A549 (cell line): ENCODE measurements at regions not wholly inside any gene's neighbourhood (a gene's known extent, or its start where the extent isn't known, plus 50 kb on each side); places are given as distances from the start of the nearest gene placed in this dataset.

Experiments
- EP300 ChIP-seq, 2 experiments: fragments of >200 bp; sonication (Bioruptor Twin); formaldehyde crosslinking; IDR thresholded peaks; 2 replicates in 1 of 2; 3 replicates in 1 of 2; pipeline ENCODE4 v1.6.1; 2016 to 2017
- JUN ChIP-seq, 2 experiments: fragments of >200 bp; sonication (Bioruptor Twin); formaldehyde crosslinking; IDR thresholded peaks; 2 replicates in 1 of 2; 3 replicates in 1 of 2; pipeline ENCODE4 v1.6.1; 2016 to 2017
- MAFK ChIP-seq: fragments of 450-650 bp; IDR thresholded peaks from 2 replicates; pipeline ENCODE4 v1.6.1; 2014; ENCODE audit not compliant: partially characterized antibody
- NPAS2 ChIP-seq: fragments of 250-450 bp; sonication (Bioruptor Pico); IDR thresholded peaks from 2 replicates; pipeline ENCODE4 v1.8.0; 2022; ENCODE audit warnings: mild to moderate bottlenecking, moderate library complexity, borderline replicate concordance
- POLR2A ChIP-seq: IDR thresholded peaks from 2 replicates; pipeline ENCODE4 v1.6.1; 2012; ENCODE audit warnings: mild to moderate bottlenecking, low read length
- RAD21 ChIP-seq, 2 experiments: fragments of >200 bp in 1 of 2; sonication (Bioruptor Twin) in 1 of 2; formaldehyde crosslinking in 1 of 2; IDR thresholded peaks in 1 of 2; conservative IDR thresholded peaks in 1 of 2; 2 replicates in 1 of 2; 3 replicates in 1 of 2; pipeline ENCODE4 v1.6.1; 2012 to 2018; ENCODE audit warnings: inconsistent platforms in 1 of 2
- RFX5 ChIP-seq: fragments of 450-650 bp; IDR thresholded peaks from 2 replicates; pipeline ENCODE4 v1.7.1; 2014; ENCODE audit warnings: antibody characterized with exemption, mild to moderate bottlenecking, moderate library complexity
- RNF2 ChIP-seq: fragments of 200-600 bp; sonication (generic); IDR thresholded peaks from 2 replicates; pipeline ENCODE4 v1.6.1; 2016; ENCODE audit warnings: low read depth, mild to moderate bottlenecking, antibody characterized with exemption, moderate library complexity, borderline replicate concordance
- TF ChIP-seq, protein P1 (sequence below): fragments of >200 bp; sonication (Bioruptor Twin); formaldehyde crosslinking; IDR thresholded peaks from 3 replicates; pipeline ENCODE4 v1.5.1; 2016
- TF ChIP-seq, protein P2 (sequence below): fragments of 150-350 bp; IDR thresholded peaks from 2 replicates; pipeline ENCODE4 v1.6.1; 2014; ENCODE audit warnings: low read depth, mild to moderate bottlenecking, low read length
- TF ChIP-seq, protein P3 (sequence below): IDR thresholded peaks from 2 replicates; pipeline ENCODE4 v1.6.1; 2012

DNA sequence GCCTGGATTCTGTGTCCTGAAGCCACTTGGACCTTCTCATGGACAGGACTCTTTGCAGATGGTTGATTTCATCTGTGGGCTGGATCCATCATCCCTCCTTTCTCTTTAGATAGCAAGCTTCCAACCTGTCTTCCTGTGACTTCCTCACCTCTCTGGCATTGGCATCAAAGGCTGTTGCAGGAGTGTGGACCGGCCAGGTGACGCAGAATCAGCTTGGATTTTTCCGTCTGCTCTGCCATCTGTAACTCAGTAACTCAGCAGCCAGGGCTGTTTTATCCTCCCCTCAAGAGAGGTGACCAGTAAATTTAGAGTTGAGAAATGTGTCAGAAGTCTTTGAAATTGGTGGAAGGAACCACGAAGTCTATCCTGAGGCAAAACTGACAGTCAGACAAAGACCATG is 701.7 kb upstream of the TMEM132C start:
- TF ChIP-seq, protein P1, sequence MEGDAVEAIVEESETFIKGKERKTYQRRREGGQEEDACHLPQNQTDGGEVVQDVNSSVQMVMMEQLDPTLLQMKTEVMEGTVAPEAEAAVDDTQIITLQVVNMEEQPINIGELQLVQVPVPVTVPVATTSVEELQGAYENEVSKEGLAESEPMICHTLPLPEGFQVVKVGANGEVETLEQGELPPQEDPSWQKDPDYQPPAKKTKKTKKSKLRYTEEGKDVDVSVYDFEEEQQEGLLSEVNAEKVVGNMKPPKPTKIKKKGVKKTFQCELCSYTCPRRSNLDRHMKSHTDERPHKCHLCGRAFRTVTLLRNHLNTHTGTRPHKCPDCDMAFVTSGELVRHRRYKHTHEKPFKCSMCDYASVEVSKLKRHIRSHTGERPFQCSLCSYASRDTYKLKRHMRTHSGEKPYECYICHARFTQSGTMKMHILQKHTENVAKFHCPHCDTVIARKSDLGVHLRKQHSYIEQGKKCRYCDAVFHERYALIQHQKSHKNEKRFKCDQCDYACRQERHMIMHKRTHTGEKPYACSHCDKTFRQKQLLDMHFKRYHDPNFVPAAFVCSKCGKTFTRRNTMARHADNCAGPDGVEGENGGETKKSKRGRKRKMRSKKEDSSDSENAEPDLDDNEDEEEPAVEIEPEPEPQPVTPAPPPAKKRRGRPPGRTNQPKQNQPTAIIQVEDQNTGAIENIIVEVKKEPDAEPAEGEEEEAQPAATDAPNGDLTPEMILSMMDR: no peak
- TF ChIP-seq POLR2A (no peak), RFX5 (no peak), RNF2 (no peak), MAFK (no peak), EP300 (IDR thresholded peaks at IDR 0.05) (no peak), RAD21 (conservative IDR thresholded peaks at IDR 0.05 in 1 of 2, IDR thresholded peaks at IDR 0.05 in 1 of 2) (no peak), NPAS2 (CRISPR knock-in tag) (no peak), JUN (IDR thresholded peaks at IDR 0.05) (no peak)
- TF ChIP-seq, protein P2, sequence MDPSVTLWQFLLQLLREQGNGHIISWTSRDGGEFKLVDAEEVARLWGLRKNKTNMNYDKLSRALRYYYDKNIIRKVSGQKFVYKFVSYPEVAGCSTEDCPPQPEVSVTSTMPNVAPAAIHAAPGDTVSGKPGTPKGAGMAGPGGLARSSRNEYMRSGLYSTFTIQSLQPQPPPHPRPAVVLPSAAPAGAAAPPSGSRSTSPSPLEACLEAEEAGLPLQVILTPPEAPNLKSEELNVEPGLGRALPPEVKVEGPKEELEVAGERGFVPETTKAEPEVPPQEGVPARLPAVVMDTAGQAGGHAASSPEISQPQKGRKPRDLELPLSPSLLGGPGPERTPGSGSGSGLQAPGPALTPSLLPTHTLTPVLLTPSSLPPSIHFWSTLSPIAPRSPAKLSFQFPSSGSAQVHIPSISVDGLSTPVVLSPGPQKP: no peak
- TF ChIP-seq, protein P3, sequence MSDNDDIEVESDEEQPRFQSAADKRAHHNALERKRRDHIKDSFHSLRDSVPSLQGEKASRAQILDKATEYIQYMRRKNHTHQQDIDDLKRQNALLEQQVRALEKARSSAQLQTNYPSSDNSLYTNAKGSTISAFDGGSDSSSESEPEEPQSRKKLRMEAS: no peak
